DOHH2 (cell line): ENCODE measurements at regions not wholly inside any gene's neighbourhood (a gene's known extent, or its start where the extent isn't known, plus 50 kb on each side); places are given as distances from the start of the nearest gene placed in this dataset.

Experiments
- H3F3A ChIP-seq: fragments of 200-600 bp; sonication (generic), shearing (Covaris generic); 2 replicates; pipeline ENCODE4 v1.6.0; 2016; ENCODE audit warnings: antibody characterized with exemption, mild to moderate bottlenecking; ENCODE audit not compliant: control insufficient read depth, insufficient read depth
- H3K27ac ChIP-seq: fragments of 200-600 bp; sonication (generic); 2 replicates; pipeline ENCODE4 v1.5.1; 2014; ENCODE audit warnings: low read depth, mild to moderate bottlenecking, low read length, moderate library complexity
- H3K27me3 ChIP-seq: fragments of 200-600 bp; sonication (generic); 2 replicates; pipeline ENCODE4 v1.6.1; 2014; ENCODE audit warnings: mild to moderate bottlenecking, low read length, mixed read lengths; ENCODE audit not compliant: control insufficient read depth
- H3K36me3 ChIP-seq: fragments of 200-600 bp; sonication (generic); 2 replicates; pipeline ENCODE4 v1.6.1; 2014; ENCODE audit warnings: mild to moderate bottlenecking, low read length, moderate library complexity, mixed read lengths; ENCODE audit not compliant: control insufficient read depth
- H3K4me1 ChIP-seq: fragments of 200-600 bp; sonication (generic); 2 replicates; pipeline ENCODE4 v1.6.1; 2014; ENCODE audit warnings: mild to moderate bottlenecking, low read length, mixed read lengths; ENCODE audit not compliant: control insufficient read depth
- H3K4me2 ChIP-seq: fragments of 200-600 bp; sonication (generic); 2 replicates; pipeline ENCODE4 v1.6.0; 2014; ENCODE audit warnings: mild to moderate bottlenecking, low read length, moderate library complexity
- H3K4me3 ChIP-seq: fragments of 200-600 bp; sonication (generic); 2 replicates; pipeline ENCODE4 v1.5.1; 2014; ENCODE audit warnings: mild to moderate bottlenecking, low read length, mixed read lengths
- H3K79me2 ChIP-seq: fragments of 200-600 bp; sonication (generic); 2 replicates; pipeline ENCODE4 v1.6.1; 2014; ENCODE audit warnings: mild to moderate bottlenecking, low read length, mixed read lengths; ENCODE audit not compliant: control insufficient read depth
- H3K9me2 ChIP-seq: fragments of 200-600 bp; sonication (generic); replicated peaks from 2 replicates; pipeline ENCODE4 v1.6.1; 2014; ENCODE audit warnings: mild to moderate bottlenecking, low read length, mixed read lengths; ENCODE audit not compliant: control insufficient read depth
- H3K9me3 ChIP-seq: fragments of 200-600 bp; sonication (generic); 2 replicates; pipeline ENCODE4 v1.6.1; 2014; ENCODE audit warnings: antibody characterized with exemption, low read length, mixed read lengths; ENCODE audit not compliant: control insufficient read depth, insufficient read depth
- H4K20me1 ChIP-seq: fragments of 200-600 bp; sonication (generic); 2 replicates; pipeline ENCODE4 v1.6.0; 2014; ENCODE audit warnings: low read depth, mild to moderate bottlenecking, antibody characterized with exemption, low read length, moderate library complexity; ENCODE audit not compliant: control insufficient read depth, insufficient read depth
- EZH2phosphoT487 ChIP-seq: fragments of 200-600 bp; sonication (generic); IDR thresholded peaks from 2 replicates; pipeline ENCODE4 v1.6.1; 2017; ENCODE audit warnings: borderline replicate concordance, mild to moderate bottlenecking, antibody characterized with exemption, low read length, moderate library complexity, mixed read lengths
- TF ChIP-seq, protein P1 (sequence below): fragments of 200-600 bp; sonication (generic); IDR thresholded peaks from one replicate; pipeline ENCODE4 v1.5.1; 2014; ENCODE audit warnings: antibody characterized with exemption, mild to moderate bottlenecking, low read depth, low read length; ENCODE audit not compliant: poor library complexity, severe bottlenecking

DNA sequence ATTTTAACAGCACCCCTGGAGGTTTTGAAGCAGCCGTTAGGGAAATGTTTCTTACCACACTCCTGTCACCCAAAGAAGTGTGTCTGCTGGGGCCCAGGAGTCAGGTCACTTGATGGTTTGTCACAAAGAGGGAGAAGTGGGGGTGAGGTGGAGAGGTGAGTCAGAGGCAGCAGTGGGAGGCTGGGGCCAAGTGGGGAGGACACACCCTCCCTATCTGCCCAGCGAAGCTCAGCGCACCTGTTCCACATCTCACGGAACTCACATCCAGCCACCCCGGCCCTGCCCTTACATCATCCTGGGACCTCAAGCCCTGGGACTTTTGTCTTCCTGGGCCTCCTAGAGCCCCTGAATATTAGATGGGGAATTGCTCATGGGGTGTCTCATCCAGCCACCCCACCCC, 171.1 kb upstream of the SMIM23 start:
- Histone ChIP-seq H3K9me3 (no peaks in the 10 kb centered on the region), H3K4me3 (no peak overlapping the region), H3K36me3 (no peaks in the 10 kb centered on the region), H4K20me1 (no peaks in the 10 kb centered on the region), H3K79me2 (no peaks in the 10 kb centered on the region), H3K27ac (no peak overlapping the region), H3K4me1 (no peaks in the 10 kb centered on the region), H3K9me2 (no peaks in the 10 kb centered on the region), H3K27me3 (no peaks in the 10 kb centered on the region), H3K4me2 (no peak overlapping the region), H3F3A (no peaks in the 10 kb centered on the region)
- TF ChIP-seq EZH2phosphoT487 = no peak
- TF ChIP-seq, protein P1, sequence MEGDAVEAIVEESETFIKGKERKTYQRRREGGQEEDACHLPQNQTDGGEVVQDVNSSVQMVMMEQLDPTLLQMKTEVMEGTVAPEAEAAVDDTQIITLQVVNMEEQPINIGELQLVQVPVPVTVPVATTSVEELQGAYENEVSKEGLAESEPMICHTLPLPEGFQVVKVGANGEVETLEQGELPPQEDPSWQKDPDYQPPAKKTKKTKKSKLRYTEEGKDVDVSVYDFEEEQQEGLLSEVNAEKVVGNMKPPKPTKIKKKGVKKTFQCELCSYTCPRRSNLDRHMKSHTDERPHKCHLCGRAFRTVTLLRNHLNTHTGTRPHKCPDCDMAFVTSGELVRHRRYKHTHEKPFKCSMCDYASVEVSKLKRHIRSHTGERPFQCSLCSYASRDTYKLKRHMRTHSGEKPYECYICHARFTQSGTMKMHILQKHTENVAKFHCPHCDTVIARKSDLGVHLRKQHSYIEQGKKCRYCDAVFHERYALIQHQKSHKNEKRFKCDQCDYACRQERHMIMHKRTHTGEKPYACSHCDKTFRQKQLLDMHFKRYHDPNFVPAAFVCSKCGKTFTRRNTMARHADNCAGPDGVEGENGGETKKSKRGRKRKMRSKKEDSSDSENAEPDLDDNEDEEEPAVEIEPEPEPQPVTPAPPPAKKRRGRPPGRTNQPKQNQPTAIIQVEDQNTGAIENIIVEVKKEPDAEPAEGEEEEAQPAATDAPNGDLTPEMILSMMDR = no peak

DNA sequence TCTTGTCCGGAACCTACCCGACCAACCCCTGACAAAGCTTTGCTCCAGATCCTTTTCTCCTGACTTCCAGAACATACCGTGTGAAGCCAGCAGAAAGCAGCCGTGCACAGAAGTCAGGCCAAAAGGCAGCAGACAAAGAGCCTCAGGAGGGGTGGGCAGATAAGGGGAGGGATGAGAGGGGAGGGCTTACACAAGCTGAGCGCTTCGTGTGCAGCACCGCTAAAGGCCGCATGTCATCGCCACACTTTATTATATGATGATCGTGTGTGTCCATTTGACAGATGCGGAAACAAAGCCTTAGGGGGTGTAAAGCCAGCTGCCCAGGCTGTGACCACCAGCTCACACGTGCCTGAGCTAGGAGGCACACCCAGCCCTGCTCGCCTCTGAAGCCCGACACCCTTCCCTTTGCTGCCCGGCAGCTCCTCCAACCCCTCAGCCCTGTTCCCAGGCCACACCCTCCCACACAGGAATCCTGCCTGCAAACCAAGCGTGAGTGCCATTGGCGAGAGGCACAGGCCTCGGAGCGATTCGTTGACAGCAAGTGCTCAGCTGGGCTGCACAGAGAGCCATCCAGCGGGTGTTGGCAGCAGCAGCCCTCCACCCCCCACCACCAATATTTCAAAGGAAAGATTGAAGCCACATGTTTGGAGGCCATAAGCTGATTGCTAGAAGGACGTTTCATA, 170.5 kb upstream of the SMIM23 start:
- Histone ChIP-seq H3K27me3 (no peaks in the 10 kb centered on the region), H3K4me2 (no peak overlapping the region), H3K9me2 (no peaks in the 10 kb centered on the region), H3K36me3 (no peaks in the 10 kb centered on the region), H3K4me3 (no peak overlapping the region), H3K27ac (no peak overlapping the region), H3K79me2 (no peaks in the 10 kb centered on the region), H3K9me3 (no peaks in the 10 kb centered on the region), H4K20me1 (no peaks in the 10 kb centered on the region), H3K4me1 (no peaks in the 10 kb centered on the region), H3F3A (no peaks in the 10 kb centered on the region)
- TF ChIP-seq, protein P1 = no peak
- no peak for TF ChIP-seq EZH2phosphoT487

DNA sequence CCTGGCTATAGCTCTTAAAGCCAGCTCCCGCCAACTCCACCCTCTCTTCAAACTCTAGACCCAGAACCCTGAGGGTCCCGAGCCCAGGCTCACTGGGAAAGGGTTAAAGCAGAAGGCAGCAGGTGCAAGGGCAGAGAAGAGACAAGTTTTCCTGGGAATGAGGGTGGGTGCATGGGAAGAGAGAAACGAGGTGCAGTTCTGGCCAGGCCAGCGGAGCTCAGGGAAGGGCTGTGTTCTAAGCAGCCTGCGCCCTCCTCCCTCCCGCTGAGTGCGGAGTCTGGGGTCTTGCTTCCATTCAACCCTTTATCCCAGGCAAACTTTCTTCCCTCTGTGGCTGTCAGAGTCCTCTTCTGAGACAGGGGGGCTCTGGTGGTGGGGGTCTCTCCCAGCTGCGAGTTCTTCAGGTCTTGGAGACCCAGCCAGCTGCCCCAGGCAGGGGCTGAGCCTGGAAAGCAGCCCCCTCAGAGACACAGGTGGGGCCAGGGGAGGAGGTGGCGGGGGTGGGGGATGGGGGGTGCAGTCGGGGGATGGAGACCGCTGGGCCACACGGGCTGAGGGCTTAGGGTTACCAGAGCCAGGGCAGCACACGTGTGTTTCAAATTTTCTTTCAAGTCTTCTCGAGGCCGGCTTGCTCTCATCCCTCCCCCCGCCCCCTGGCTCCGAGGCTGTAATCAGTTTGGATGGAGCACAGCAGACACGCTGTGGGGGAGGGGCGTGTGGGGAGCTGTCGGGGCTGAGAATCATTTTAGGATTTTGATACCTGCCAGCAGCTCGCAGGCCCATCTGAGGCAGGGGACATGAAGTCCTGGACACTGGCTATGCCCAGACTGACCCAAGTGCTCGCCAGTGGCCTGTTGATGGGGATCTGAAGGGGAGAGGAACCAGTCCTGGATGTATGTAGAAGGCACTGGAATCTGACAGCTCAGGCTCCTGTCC, 169.6 kb upstream of the SMIM23 start:
- Histone ChIP-seq H3K27me3 (no peaks in the 10 kb centered on the region), H3K27ac (no peak overlapping the region), H3K4me3 (no peak overlapping the region), H4K20me1 (no peaks in the 10 kb centered on the region), H3K79me2 (no peaks in the 10 kb centered on the region), H3K9me2 (no peaks in the 10 kb centered on the region), H3K9me3 (no peaks in the 10 kb centered on the region), H3K36me3 (no peaks in the 10 kb centered on the region), H3F3A (no peaks in the 10 kb centered on the region), H3K4me1 (no peaks in the 10 kb centered on the region), H3K4me2 (no peak overlapping the region)
- no peak for TF ChIP-seq EZH2phosphoT487
- TF ChIP-seq, protein P1 = no peak
